Duodenal mucosa (tissue), 2 donors: ENCODE measurements at regions not wholly inside any gene's neighbourhood (a gene's known extent, or its start where the extent isn't known, plus 50 kb on each side); places are given as distances from the start of the nearest gene placed in this dataset.
"Not testable (repeated sequence)": the region's sequence is repeated elsewhere in the genome, so short reads cannot be mapped to it uniquely, and the experiment has no call there.

ENCODE experiments used
- H3K27ac ChIP-seq: one replicate; pipeline ENCODE4 v1.7.0; 2013; ENCODE audit warnings: low read depth, low read length
- H3K27me3 ChIP-seq, 2 donors: one replicate each; pipeline ENCODE4 v1.7.0; 2013; ENCODE audit warnings: low read length in 2 of 2, control low read depth in 1 of 2; ENCODE audit not compliant: insufficient read depth in 2 of 2, control insufficient read depth in 1 of 2
- H3K36me3 ChIP-seq, 2 donors: one replicate each; pipeline ENCODE4 v1.7.0; 2013; ENCODE audit warnings: low read length in 2 of 2, control low read depth in 1 of 2; ENCODE audit not compliant: insufficient read depth in 2 of 2, control insufficient read depth in 1 of 2
- H3K4me1 ChIP-seq, 2 donors: one replicate each; pipeline ENCODE4 v1.7.0; 2013; ENCODE audit warnings: low read length in 2 of 2, control low read depth in 1 of 2; ENCODE audit not compliant: insufficient read depth in 2 of 2, control insufficient read depth in 1 of 2
- H3K4me3 ChIP-seq, 2 donors: one replicate each; pipeline ENCODE4 v1.7.0; 2013; ENCODE audit warnings: low read length in 2 of 2, low read depth in 1 of 2
- H3K9ac ChIP-seq, 2 donors: one replicate each; pipeline ENCODE4 v1.7.0; 2013; ENCODE audit warnings: low read length in 2 of 2, low read depth in 1 of 2
- H3K9me3 ChIP-seq, 2 donors: one replicate each; pipeline ENCODE4 v1.7.0; 2013; ENCODE audit warnings: low read length in 2 of 2, control low read depth in 1 of 2; ENCODE audit not compliant: control insufficient read depth in 1 of 2

GRCh38 chr2:154978244-154978643, 279.7 kb downstream of the KCNJ3 start:
- Histone ChIP-seq H3K27ac (no peak overlapping the region), H3K4me1 (no peaks in the 10 kb centered on the region), H3K27me3 (no peaks in the 10 kb centered on the region), H3K36me3 (no peaks in the 10 kb centered on the region), H3K9ac (no peak overlapping the region), H3K9me3 (no peaks in the 10 kb centered on the region), H3K4me3 (no peak overlapping the region)

DNA sequence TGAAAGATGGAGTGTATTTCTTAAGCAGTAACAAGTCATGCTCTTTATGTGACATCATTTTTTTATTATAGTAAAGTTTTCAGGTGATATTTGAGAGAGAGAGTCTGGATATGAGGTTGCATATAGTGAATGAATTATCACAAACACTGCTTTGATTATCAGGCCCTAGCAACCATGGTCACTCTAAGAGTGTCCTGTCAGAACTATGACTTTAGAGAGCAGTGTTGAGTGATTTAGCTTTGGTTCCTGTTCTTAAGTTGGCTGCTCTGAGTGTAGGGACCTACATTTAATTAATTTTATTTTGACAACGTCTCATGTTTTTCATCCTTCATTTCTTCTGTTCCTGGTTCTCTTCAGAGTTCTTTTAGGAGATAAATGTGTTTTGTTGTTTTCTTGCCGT, 275.5 kb downstream of the KCNJ3 start:
- Histone ChIP-seq H3K9ac (no peak overlapping the region), H3K27ac (no peak overlapping the region), H3K9me3 (no peaks in the 10 kb centered on the region), H3K4me3 (no peak overlapping the region), H3K4me1 (no peaks in the 10 kb centered on the region), H3K27me3 (no peaks in the 10 kb centered on the region), H3K36me3 (no peaks in the 10 kb centered on the region)

DNA sequence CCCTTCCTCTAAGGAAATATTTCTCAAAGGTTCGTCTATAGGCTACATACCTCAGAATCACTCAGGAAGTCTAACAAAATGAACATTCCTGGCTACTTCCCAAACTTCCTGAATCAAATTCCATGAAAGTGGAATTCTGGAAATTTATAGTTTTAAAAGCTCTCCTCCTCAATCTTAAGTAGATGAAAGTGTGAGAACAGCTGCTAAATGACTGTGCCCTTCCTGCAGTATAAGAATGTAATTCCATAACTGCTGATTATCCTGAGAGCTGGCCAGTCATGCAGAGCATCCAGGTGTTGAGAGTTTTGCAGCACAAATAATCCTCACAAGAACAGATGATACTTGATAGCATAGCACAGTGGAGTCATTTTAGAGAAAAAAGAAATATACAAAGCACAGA, 265.0 kb downstream of the KCNJ3 start:
- Histone ChIP-seq H3K9me3 (no peaks in the 10 kb centered on the region), H3K27me3 (no peaks in the 10 kb centered on the region), H3K27ac (no peak overlapping the region), H3K9ac (no peak overlapping the region), H3K36me3 (no peaks in the 10 kb centered on the region), H3K4me1 (no peaks in the 10 kb centered on the region), H3K4me3 (no peak overlapping the region)

- no peaks in the 10 kb centered on the region for H3K27me3 ChIP-seq
- no peaks in the 10 kb centered on the region for H3K4me1 ChIP-seq
- no peak overlapping the region for H3K9ac ChIP-seq
- no peaks in the 10 kb centered on the region for H3K9me3 ChIP-seq
- H3K36me3 ChIP-seq, result no peaks in the 10 kb centered on the region
- no peak overlapping the region for H3K4me3 ChIP-seq
- no peak overlapping the region for H3K27ac ChIP-seq
These were observed 263.2 kb downstream of the KCNJ3 start for GRCh38 chr2:154961676-154962075.

DNA sequence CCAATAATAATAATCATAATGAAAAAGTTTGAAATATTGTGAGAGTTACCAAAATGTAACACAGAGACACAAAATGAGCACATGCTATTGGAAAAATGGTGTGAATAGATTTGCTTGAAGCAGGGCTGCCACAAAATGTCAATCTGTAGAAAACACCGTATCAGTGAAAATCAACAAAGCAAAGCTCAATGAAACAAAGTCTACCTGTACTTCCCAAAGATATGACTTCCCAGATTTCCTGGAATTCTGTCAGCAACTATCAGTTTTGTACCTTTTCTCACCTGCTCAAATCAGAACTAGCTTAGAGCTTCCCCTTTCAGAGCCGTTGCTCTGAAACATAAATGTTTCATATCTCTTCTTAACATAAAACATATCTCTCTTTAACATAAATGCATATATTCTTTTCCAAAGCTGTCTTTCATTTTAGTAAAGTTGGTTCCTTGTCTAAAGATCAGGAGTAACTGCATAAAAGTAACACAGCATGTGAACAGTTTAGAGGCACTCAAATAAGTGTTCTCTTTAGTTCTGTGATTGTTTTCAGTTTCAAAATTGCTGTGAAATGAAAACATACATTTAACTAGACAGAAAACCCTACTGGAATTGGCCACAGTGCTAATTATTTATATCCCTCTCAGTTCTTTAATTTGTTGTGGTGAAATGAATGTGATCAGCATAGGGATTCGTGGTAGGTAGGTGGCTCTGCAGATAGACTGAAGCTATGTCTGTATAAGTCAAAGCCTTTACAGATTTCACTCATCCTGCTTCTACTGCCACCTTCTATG, 262.5 kb downstream of the KCNJ3 start:
- Histone ChIP-seq H3K27me3 (no peaks in the 10 kb centered on the region), H3K9me3 (no peaks in the 10 kb centered on the region), H3K27ac (no peak overlapping the region), H3K4me1 (no peaks in the 10 kb centered on the region), H3K4me3 (no peak overlapping the region), H3K36me3 (no peaks in the 10 kb centered on the region), H3K9ac (no peak overlapping the region)

DNA sequence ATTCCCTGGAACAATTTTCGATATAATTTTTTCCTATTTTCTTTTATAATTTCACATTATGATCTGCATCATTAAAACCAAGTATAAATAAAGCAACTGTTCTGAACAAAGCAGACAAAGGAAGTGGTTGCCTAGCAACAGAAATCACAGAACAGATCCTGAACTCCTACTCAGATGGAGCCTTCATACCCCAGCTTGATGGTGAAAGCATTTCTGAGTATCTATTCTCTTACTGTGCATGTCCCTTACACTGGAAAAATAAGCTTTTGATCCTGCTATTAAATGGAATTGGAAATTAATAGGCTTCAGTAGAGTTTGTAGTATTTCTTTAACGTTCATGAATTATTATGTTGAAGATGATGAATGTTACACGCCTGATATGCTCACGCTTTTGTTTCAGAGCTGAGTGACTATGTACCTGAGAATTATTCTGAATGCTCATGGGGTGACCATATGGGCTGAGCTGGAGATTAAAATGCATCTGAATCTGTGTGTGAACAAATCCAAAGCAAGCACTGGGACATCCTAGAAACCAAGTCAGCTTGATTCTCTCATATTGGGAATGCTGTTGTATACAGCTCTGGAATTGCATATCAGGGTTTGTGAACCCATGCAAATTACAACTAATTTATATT, 254.0 kb downstream of the KCNJ3 start:
- H3K4me3 ChIP-seq, result no peak overlapping the region
- no peaks in the 10 kb centered on the region for H3K9me3 ChIP-seq
- H3K9ac ChIP-seq, result no peak overlapping the region
- no peaks in the 10 kb centered on the region for H3K4me1 ChIP-seq
- no peaks in the 10 kb centered on the region for H3K27me3 ChIP-seq
- H3K36me3 ChIP-seq, result no peaks in the 10 kb centered on the region
- H3K27ac ChIP-seq, result no peak overlapping the region

DNA sequence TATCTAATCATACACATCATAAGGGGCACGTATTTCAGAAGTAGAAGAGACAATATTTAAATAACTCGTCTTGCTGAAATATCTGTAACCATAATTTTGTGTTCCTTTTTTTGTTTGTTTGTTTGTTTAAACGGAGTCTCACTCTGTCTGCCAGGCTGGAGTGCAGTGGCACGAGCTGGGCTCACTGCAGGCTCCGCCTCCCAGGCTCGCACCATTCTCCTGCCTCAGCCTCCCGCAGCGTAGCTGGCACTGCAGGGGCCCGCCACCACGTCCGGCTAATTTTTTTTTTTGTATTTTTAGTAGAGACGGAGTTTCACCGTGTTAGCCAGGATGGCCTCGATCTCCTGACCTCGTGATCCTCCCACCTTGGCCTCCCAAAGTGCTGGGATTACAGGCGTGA, 248.9 kb downstream of the KCNJ3 start:
- not testable (repeated sequence) for H3K4me3 ChIP-seq, H3K27me3 ChIP-seq, H3K27ac ChIP-seq, H3K36me3 ChIP-seq, H3K4me1 ChIP-seq, H3K9me3 ChIP-seq, H3K9ac ChIP-seq

- Histone ChIP-seq H3K27me3 (no peaks in the 10 kb centered on the region), H3K4me3 (no peak overlapping the region), H3K36me3 (no peaks in the 10 kb centered on the region), H3K9ac (no peak overlapping the region), H3K27ac (no peak overlapping the region), H3K9me3 (no peaks in the 10 kb centered on the region), H3K4me1 (no peaks in the 10 kb centered on the region)
These were observed 247.5 kb downstream of the KCNJ3 start for GRCh38 chr2:154945984-154946383.

DNA sequence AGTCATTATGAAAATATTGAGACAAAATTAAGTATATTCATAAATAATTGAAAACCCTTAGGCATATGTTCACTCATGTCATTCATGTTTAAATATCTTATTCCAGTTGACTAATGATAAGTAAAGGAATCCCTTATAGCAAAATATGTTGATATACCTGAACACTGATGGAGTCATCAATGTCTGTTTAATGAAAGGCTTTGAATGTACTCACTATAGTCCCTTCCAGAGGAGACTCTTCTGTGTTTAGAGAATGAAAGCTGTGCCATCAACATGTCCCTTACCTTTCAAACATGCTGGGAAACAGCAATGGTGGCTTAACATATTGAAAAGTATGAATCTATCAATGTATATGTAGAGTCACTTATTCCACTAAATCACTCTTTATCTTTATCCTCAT, 242.9 kb downstream of the KCNJ3 start:
- Histone ChIP-seq H3K9ac (no peak overlapping the region), H3K27ac (no peak overlapping the region), H3K4me1 (no peaks in the 10 kb centered on the region), H3K36me3 (no peaks in the 10 kb centered on the region), H3K9me3 (no peaks in the 10 kb centered on the region), H3K27me3 (no peaks in the 10 kb centered on the region), H3K4me3 (no peak overlapping the region)

- no peaks in the 10 kb centered on the region for H3K27me3 ChIP-seq
- H3K9me3 ChIP-seq, result peaks cover 0 to 5% of the 10 kb centered on the region in 2 donors
- no peaks in the 10 kb centered on the region for H3K4me1 ChIP-seq
- H3K27ac ChIP-seq, result no peak overlapping the region
- no peak overlapping the region for H3K9ac ChIP-seq
- H3K4me3 ChIP-seq, result no peak overlapping the region
- no peaks in the 10 kb centered on the region for H3K36me3 ChIP-seq
These were observed 235.7 kb downstream of the KCNJ3 start for GRCh38 chr2:154934213-154934612.
